Epithelial cell of esophagus (primary cell): ENCODE measurements at regions not wholly inside any gene's neighbourhood (a gene's known extent, or its start where the extent isn't known, plus 50 kb on each side); places are given as distances from the start of the nearest gene placed in this dataset.

ENCODE experiments used
- DNase-seq: peaks from one replicate; pipeline ENCODE4 v3.0.0; 2010; ENCODE audit warnings: low read depth
- H3K4me3 ChIP-seq: 2 replicates; pipeline ENCODE4 v1.5.1; 2011; ENCODE audit warnings: mild to moderate bottlenecking, low read length, control low read depth
- TF ChIP-seq, protein P1 (sequence below): IDR thresholded peaks from 2 replicates; pipeline ENCODE4 v1.5.1; 2011; ENCODE audit warnings: low read depth, mild to moderate bottlenecking, low read length, control low read depth, inconsistent platforms; ENCODE audit not compliant: insufficient read depth; ENCODE audit errors: missing control alignments

DNA sequence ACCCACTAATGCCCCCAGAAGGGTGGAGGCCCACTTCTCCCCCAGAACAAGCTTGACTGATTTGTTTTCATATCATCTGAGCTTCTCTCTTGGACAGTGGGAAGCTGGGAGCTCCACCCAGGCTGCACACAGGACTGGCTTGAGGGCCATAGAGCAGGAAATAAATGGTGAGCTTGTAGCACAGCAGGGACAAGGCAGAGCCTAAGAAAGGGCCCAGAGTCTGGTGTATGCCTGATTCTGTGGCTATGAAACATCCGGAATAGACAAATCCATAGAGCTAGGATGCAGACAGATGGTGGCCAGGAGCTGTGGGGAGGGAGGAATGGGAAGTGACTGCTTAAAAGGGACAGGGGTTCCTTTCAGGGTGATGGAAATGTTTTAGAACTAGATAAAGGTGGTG lies 79.0 kb downstream of the ARL6IP4 start:
- TF ChIP-seq, protein P1, sequence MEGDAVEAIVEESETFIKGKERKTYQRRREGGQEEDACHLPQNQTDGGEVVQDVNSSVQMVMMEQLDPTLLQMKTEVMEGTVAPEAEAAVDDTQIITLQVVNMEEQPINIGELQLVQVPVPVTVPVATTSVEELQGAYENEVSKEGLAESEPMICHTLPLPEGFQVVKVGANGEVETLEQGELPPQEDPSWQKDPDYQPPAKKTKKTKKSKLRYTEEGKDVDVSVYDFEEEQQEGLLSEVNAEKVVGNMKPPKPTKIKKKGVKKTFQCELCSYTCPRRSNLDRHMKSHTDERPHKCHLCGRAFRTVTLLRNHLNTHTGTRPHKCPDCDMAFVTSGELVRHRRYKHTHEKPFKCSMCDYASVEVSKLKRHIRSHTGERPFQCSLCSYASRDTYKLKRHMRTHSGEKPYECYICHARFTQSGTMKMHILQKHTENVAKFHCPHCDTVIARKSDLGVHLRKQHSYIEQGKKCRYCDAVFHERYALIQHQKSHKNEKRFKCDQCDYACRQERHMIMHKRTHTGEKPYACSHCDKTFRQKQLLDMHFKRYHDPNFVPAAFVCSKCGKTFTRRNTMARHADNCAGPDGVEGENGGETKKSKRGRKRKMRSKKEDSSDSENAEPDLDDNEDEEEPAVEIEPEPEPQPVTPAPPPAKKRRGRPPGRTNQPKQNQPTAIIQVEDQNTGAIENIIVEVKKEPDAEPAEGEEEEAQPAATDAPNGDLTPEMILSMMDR, result no peak
- no peak overlapping the region for H3K4me3 ChIP-seq
- DNase-seq, result no peak

DNA sequence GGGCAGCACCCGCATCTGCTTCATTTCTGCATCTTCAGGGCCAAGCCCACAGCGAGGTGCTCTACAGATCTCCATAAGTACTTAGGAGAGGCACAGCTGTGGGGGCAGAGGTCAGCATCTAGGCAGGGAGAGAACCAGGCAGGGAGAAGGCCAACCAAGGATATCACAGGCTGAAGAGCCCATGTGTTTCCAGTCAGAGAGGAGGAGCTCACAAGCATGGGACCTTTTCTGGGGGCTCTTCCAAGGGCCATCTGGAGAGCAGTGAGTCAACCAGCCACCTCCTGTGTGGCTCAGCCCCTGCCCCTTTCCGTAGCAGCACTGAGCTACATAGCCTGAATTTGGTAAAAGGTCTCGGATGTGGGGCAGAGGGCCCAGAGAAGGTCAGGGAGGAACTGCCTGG lies 78.5 kb downstream of the ARL6IP4 start:
- TF ChIP-seq, protein P1, result no peak
- no peak overlapping the region for H3K4me3 ChIP-seq
- no peak for DNase-seq

DNA sequence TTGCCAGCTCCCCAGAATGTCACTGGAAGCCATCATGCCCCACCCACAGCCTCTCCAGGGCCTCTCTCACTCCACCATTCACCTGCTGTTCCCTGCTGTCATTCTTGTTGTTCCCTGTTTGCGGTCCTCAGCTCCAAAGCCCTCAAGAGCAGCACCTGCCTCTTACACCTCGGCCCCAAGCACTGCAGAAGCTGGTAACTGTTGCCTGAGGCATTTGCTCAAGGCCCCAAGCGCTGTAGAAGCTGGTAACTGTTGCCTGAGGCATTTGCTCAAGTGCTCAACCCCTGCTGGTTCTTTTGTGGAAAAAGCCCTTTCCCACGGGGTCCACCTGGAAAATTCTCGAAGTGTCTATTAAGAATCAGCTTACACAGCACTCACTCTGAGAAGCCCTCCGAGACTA lies 78.0 kb downstream of the ARL6IP4 start:
- TF ChIP-seq, protein P1, result no peak
- no peak for DNase-seq
- no peak overlapping the region for H3K4me3 ChIP-seq

DNA sequence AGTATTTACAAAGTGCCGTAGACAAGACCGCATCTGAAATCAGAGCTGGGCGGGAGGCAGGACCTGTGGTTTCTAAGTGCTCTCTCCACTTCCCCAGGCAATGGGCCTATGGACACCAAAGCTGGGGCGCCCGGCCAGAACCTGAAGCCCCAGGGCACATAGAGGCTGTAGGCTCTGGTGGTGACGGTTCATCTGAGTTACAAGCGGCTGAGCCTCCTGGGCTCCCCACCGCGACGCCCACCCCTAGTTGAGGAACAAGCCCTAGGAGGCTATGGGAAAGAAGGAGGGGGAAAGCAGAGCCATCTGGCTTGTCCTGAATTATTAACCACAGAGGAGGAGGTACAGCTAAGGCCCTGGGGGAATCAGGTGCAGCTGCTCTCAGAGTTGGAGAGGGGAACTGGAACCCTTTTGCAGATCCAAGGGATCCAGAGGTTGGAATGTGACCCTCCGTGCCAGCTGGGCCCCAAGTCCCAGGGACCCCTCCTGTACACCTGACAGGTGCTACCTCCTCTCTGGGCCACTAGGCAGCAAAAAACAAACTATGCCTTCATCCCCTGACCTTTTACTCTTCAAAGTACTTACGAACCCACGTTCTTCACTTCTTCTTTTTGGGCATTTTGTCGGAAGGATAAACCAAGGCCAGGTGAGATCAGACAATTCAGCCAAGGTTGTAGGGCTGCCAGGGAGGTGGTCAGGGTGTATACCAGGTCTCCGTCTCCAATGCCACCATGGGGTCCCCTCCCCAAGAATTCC lies 77.2 kb downstream of the ARL6IP4 start:
- DNase-seq, result no peak
- H3K4me3 ChIP-seq, result no peak overlapping the region
- TF ChIP-seq, protein P1, result no peak

DNA sequence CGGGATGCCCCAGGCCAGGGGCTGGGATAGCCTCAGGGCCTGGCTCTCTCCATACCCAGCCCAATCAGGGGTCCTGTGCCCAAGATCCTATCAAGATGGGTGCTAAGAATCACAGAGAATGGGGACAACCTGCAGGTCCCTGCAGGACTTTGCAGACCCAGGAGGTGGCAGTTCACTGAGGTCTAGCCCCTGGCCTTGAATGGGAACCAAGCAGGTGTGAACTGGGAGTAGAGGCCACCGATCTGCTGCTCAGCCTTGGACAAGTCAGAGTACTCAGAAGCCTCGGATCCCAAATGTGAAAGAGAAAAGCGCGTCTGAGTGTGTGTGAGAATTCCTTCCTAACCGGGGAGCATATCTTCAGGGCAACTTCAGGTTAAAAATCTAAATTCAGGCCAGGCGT lies 76.2 kb downstream of the ARL6IP4 start:
- H3K4me3 ChIP-seq, result no peak overlapping the region
- DNase-seq, result no peak
- TF ChIP-seq, protein P1, result no peak

DNA sequence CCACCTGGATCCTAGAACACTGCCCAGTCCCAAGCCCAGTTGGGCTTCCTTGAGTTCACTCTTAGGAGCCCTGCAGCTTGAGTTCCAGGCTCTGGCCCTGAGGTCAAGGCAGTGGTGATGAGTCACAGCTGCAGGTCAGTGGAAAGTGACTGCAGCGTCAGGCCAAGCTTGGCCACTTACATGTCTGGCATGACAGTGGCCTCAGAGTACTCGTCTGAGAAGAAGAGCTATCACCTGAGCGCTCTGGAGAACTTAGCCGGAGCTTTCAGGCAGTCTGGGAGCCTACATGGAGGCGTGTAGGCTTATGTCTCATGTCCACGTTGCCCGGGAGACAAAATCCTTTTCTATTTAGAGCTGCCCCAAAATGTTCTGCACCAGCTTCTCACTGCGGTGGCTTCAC lies 75.6 kb downstream of the ARL6IP4 start:
- no peak overlapping the region for H3K4me3 ChIP-seq
- TF ChIP-seq, protein P1, result no peak
- no peak for DNase-seq

DNA sequence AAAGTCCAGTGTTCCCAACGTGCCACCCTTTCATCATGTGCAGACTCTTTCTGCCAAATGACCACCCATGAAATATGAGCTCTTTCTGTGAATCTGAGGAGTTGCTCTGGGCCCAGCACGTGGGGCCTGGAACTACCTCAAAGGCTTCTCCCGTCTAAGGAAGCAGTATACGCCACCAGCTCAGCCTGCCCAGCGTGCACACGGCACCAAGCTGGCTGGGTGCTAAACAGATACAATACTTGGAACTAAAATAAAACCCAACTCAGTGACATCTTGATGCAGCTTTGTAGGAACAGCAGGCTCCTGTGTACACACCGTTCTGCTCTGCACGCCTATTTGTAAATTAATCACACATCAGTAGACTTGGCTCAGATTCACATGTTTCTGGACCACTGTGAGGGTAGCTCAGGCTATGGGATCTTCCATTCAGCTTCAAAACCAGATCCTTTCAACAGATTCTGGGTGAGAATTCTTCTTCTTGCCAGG lies 74.8 kb downstream of the ARL6IP4 start:
- no peak for DNase-seq
- H3K4me3 ChIP-seq, result no peak overlapping the region
- TF ChIP-seq, protein P1, result no peak
